Liver (tissue), 8 donors: ENCODE measurements at regions not wholly inside any gene's neighbourhood (a gene's known extent, or its start where the extent isn't known, plus 50 kb on each side); places are given as distances from the start of the nearest gene placed in this dataset.

Source experiments
- DNase-seq: peaks from one replicate; pipeline ENCODE4 v3.0.0-alpha.2; 2017; ENCODE audit warnings: low spot score
- H3K27ac ChIP-seq, 2 donors: one replicate each; pipeline ENCODE4 v1.7.0; 2013; ENCODE audit warnings: inconsistent platforms in 2 of 2, low read length in 2 of 2, control low read depth in 1 of 2, low read depth in 1 of 2, mild to moderate bottlenecking in 1 of 2
- H3K27me3 ChIP-seq, 4 donors: one replicate each; pipeline versions ENCODE4 v1.6.1 to v1.7.0; 2013; ENCODE audit warnings: low read length in 3 of 4, inconsistent platforms in 1 of 4, mild to moderate bottlenecking in 1 of 4, moderate library complexity in 1 of 4; ENCODE audit not compliant: control insufficient read depth in 4 of 4, insufficient read depth in 4 of 4
- H3K36me3 ChIP-seq, 4 donors: one replicate each; pipeline versions ENCODE4 v1.6.1 to v1.7.0; 2013; ENCODE audit warnings: low read length in 3 of 4, mild to moderate bottlenecking in 3 of 4, low read depth in 1 of 4, moderate library complexity in 1 of 4; ENCODE audit not compliant: control insufficient read depth in 4 of 4, insufficient read depth in 3 of 4
- H3K4me1 ChIP-seq, 4 donors: one replicate each; pipeline versions ENCODE4 v1.6.1 to v1.7.0; 2013; ENCODE audit warnings: low read length in 3 of 4, mild to moderate bottlenecking in 3 of 4, moderate library complexity in 1 of 4; ENCODE audit not compliant: control insufficient read depth in 4 of 4, insufficient read depth in 4 of 4
- H3K4me3 ChIP-seq, 3 donors: one replicate each; pipeline versions ENCODE4 v1.6.1 to v1.7.0; 2013; ENCODE audit warnings: low read length in 3 of 3, control low read depth in 1 of 3, low read depth in 1 of 3, mild to moderate bottlenecking in 1 of 3
- H3K9ac ChIP-seq, 2 donors: one replicate each; pipeline ENCODE4 v1.7.0; 2013; ENCODE audit warnings: low read length in 2 of 2, mild to moderate bottlenecking in 2 of 2, moderate library complexity in 2 of 2, control low read depth in 1 of 2, low read depth in 1 of 2
- H3K9me3 ChIP-seq, 4 donors: one replicate each; pipeline versions ENCODE4 v1.6.1 to v1.7.0; 2013; ENCODE audit warnings: low read length in 3 of 4; ENCODE audit not compliant: control insufficient read depth in 4 of 4
- ATF3 ChIP-seq: IDR thresholded peaks from 2 replicates; pipeline ENCODE4 v1.6.1; 2016; ENCODE audit warnings: antibody characterized with exemption
- CTCF ChIP-seq: fragments of 150-350 bp; IDR thresholded peaks from 2 replicates; pipeline ENCODE4 v1.5.1; 2017; ENCODE audit warnings: improper control_type of control experiment, low read depth, low read length; ENCODE audit not compliant: missing input control
- EGR1 ChIP-seq, 2 donors: IDR thresholded peaks; 2 replicates each; pipeline ENCODE4 v1.6.1; 2016 to 2018; ENCODE audit warnings: antibody characterized with exemption in 2 of 2, low read depth in 2 of 2
- FOXA1 ChIP-seq: IDR thresholded peaks from 2 replicates; pipeline ENCODE4 v1.6.1; 2016; ENCODE audit warnings: antibody characterized with exemption
- FOXA2 ChIP-seq: IDR thresholded peaks from 2 replicates; pipeline ENCODE4 v1.6.1; 2016; ENCODE audit warnings: antibody characterized with exemption
- GABPA ChIP-seq, 2 donors: IDR thresholded peaks in 1 of 2; conservative IDR thresholded peaks in 1 of 2; 2 replicates each; pipeline ENCODE4 v1.6.1; 2016; ENCODE audit warnings: antibody characterized with exemption in 2 of 2, mild to moderate bottlenecking in 1 of 2, moderate library complexity in 1 of 2
- HNF4A ChIP-seq, 2 donors: conservative IDR thresholded peaks; 2 replicates each; pipeline ENCODE4 v1.6.1; 2016; ENCODE audit warnings: antibody characterized with exemption in 2 of 2, mild to moderate bottlenecking in 2 of 2
- HNF4G ChIP-seq: IDR thresholded peaks from 2 replicates; pipeline ENCODE4 v1.6.1; 2016; ENCODE audit warnings: antibody characterized with exemption
- JUND ChIP-seq, 2 donors: IDR thresholded peaks; 2 replicates each; pipeline ENCODE4 v1.6.1; 2016; ENCODE audit warnings: antibody characterized with exemption in 2 of 2
- MAX ChIP-seq: IDR thresholded peaks from 2 replicates; pipeline ENCODE4 v1.6.1; 2016; ENCODE audit warnings: antibody characterized with exemption
- NR2F2 ChIP-seq: IDR thresholded peaks from 2 replicates; pipeline ENCODE4 v1.6.1; 2016; ENCODE audit warnings: antibody characterized with exemption
- RAD21 ChIP-seq, 2 donors: IDR thresholded peaks; 2 replicates each; pipeline ENCODE4 v1.6.1; 2016; ENCODE audit warnings: antibody characterized with exemption in 2 of 2, mild to moderate bottlenecking in 2 of 2
- REST ChIP-seq: IDR thresholded peaks from 2 replicates; pipeline ENCODE4 v1.6.1; 2016; ENCODE audit warnings: antibody characterized with exemption, mild to moderate bottlenecking
- RXRA ChIP-seq, 2 donors: IDR thresholded peaks; 2 replicates each; pipeline ENCODE4 v1.6.1; 2017 to 2018; ENCODE audit warnings: antibody characterized with exemption in 2 of 2, mild to moderate bottlenecking in 1 of 2
- SP1 ChIP-seq: IDR thresholded peaks from 2 replicates; pipeline ENCODE4 v1.6.1; 2018; ENCODE audit warnings: antibody characterized with exemption, mild to moderate bottlenecking
- TAF1 ChIP-seq: conservative IDR thresholded peaks from 2 replicates; pipeline ENCODE4 v1.6.1; 2016; ENCODE audit warnings: antibody characterized with exemption, mild to moderate bottlenecking
- YY1 ChIP-seq: IDR thresholded peaks from 2 replicates; pipeline ENCODE4 v1.6.1; 2016; ENCODE audit warnings: antibody characterized with exemption, mild to moderate bottlenecking
- ZBTB33 ChIP-seq: IDR thresholded peaks from 2 replicates; pipeline ENCODE4 v1.6.1; 2016; ENCODE audit warnings: antibody characterized with exemption
- WGBS: extraction: QIAGEN DNeasy Blood & Tissue Kit; methylation state at CpG from one replicate; pipeline ENCODE4 v1.1.7; 2013; 5-methylcytosine and 5-hydroxymethylcytosine counted together
- donor health status: healthy.
- donor health status: healthy.
- donor health status: healthy.
- donor health status: healthy.
- donor health status: healthy.

GRCh38 chr1:157403203-157403602 is 149.1 kb downstream of the FCRL5 start:
- DNase-seq: no peak
- 65% methylated on average over 6 of the region's 6 CpGs for WGBS

GRCh38 chr1:157400766-157401165 is 151.5 kb downstream of the FCRL5 start:
- H3K36me3 ChIP-seq: no peaks in the 10 kb centered on the region
- DNase-seq: no peak
- 78% methylated on average over 6 of the region's 6 CpGs for WGBS

More at GRCh38 chr1:157403203-157403602, 149.1 kb downstream of the FCRL5 start:
- H3K36me3 ChIP-seq: no peaks in the 10 kb centered on the region
- H3K4me3 ChIP-seq: no peak overlapping the region
- H3K27ac ChIP-seq: no peak overlapping the region
- TF ChIP-seq EGR1 (IDR thresholded peaks at IDR 0.05; ENCODE audit: low read depth in 2 of 2) (no peak), ATF3 (no peak), HNF4G (no peak), TAF1 (no peak), JUND (IDR thresholded peaks at IDR 0.05) (no peak), MAX (no peak), YY1 (no peak), RAD21 (IDR thresholded peaks at IDR 0.05) (no peak), CTCF (no peak), FOXA1 (no peak), NR2F2 (no peak), GABPA (IDR thresholded peaks at IDR 0.05 in 1 of 2, conservative IDR thresholded peaks at IDR 0.05 in 1 of 2) (no peak), HNF4A (conservative IDR thresholded peaks at IDR 0.05) (no peak), RXRA (IDR thresholded peaks at IDR 0.05) (no peak)
- H3K4me1 ChIP-seq: peaks cover 0 to 5% (median 0%) of the 10 kb centered on the region in 4 donors
- no peaks in the 10 kb centered on the region for H3K9me3 ChIP-seq
- H3K27me3 ChIP-seq: no peaks in the 10 kb centered on the region
- no peak overlapping the region for H3K9ac ChIP-seq

More at GRCh38 chr1:157400766-157401165, 151.5 kb downstream of the FCRL5 start:
- Histone ChIP-seq H3K4me1 (peaks cover 0 to 5% (median 0%) of the 10 kb centered on the region in 4 donors), H3K27ac (no peak overlapping the region), H3K9ac (no peak overlapping the region), H3K9me3 (no peaks in the 10 kb centered on the region), H3K27me3 (no peaks in the 10 kb centered on the region), H3K4me3 (no peak overlapping the region)
- TF ChIP-seq EGR1 (IDR thresholded peaks at IDR 0.05; ENCODE audit: low read depth in 2 of 2) (no peak), MAX (no peak), TAF1 (no peak), REST (no peak), YY1 (no peak), RAD21 (IDR thresholded peaks at IDR 0.05) (no peak), SP1 (no peak), JUND (IDR thresholded peaks at IDR 0.05) (no peak), RXRA (IDR thresholded peaks at IDR 0.05) (no peak), HNF4G (no peak), ZBTB33 (no peak), FOXA1 (no peak), FOXA2 (no peak)
